H1 (cell line): ENCODE measurements at regions not wholly inside any gene's neighbourhood (a gene's known extent, or its start where the extent isn't known, plus 50 kb on each side); places are given as distances from the start of the nearest gene placed in this dataset.

Experiments
- HDAC6 ChIP-seq: IDR thresholded peaks from one replicate; pipeline ENCODE4 v1.7.1; 2012; ENCODE audit warnings: low read depth, mild to moderate bottlenecking, inconsistent platforms, low read length, moderate library complexity
- TAF1 ChIP-seq: IDR thresholded peaks from 2 replicates; pipeline ENCODE4 v1.6.1; 2011; ENCODE audit warnings: mild to moderate bottlenecking, low read depth, low read length
- YY1 ChIP-seq: IDR thresholded peaks from 2 replicates; pipeline ENCODE4 v1.6.1; 2011; ENCODE audit warnings: low read depth, mild to moderate bottlenecking, low read length
- TF ChIP-seq, protein P1 (sequence below), 3 experiments: IDR thresholded peaks; 1 replicate in 2 of 3; 2 replicates in 1 of 3; pipeline versions ENCODE4 v1.5.1 to v1.6.1; 2011; ENCODE audit warnings: low read length in 3 of 3, mild to moderate bottlenecking in 3 of 3, inconsistent platforms in 2 of 3, low read depth in 1 of 3, moderate library complexity in 1 of 3; ENCODE audit not compliant: insufficient read depth in 1 of 3; ENCODE audit errors: control extremely low read depth in 1 of 3

DNA sequence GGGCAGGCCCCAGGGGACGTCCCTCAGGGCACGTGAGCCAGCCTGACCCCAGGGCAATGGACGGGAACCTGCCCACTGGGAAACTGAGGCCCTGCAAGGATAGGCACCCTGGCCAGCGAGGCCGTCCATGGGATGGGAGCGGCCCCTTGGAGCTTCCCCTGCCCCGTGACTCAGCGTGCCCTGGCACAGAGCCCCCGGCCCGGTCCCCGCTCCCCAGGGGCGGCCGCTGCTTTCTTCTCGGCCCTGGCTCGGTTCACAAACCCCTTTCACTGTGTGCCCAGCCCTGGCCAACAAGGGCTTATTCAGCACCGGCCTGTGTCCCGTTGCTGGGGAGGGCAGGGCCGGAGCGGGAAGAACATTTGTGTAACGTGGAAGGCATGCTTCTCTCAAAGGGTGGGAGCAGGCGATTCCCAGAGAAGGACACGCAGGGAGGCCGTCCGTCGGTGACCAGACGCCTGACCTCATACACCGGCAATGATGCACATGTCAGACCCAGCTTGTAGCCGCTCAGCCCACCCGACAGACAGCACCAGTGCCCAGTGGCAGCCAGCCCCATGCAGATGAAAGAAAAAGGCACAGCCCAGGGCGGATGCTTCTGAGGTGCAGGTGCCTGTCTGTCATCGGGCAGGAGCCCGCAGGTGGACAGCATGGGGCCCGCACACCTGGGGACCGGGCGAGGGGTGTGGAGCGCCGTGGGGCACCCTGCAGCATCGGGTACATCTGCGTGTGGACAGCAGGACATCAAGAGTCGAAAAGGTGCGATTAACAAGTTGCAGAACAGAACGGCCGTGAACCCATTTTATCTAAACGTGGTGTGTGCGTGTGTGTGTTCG, 94.5 kb downstream of the PDGFA start:
- TF ChIP-seq TAF1 (no peak), HDAC6 (no peak), YY1 (no peak)
- TF ChIP-seq, protein P1, sequence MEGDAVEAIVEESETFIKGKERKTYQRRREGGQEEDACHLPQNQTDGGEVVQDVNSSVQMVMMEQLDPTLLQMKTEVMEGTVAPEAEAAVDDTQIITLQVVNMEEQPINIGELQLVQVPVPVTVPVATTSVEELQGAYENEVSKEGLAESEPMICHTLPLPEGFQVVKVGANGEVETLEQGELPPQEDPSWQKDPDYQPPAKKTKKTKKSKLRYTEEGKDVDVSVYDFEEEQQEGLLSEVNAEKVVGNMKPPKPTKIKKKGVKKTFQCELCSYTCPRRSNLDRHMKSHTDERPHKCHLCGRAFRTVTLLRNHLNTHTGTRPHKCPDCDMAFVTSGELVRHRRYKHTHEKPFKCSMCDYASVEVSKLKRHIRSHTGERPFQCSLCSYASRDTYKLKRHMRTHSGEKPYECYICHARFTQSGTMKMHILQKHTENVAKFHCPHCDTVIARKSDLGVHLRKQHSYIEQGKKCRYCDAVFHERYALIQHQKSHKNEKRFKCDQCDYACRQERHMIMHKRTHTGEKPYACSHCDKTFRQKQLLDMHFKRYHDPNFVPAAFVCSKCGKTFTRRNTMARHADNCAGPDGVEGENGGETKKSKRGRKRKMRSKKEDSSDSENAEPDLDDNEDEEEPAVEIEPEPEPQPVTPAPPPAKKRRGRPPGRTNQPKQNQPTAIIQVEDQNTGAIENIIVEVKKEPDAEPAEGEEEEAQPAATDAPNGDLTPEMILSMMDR (IDR thresholded peaks at IDR 0.05; ENCODE audit: control extremely low read depth in 1 of 3, insufficient read depth in 1 of 3, low read depth in 1 of 3, low read length in 3 of 3): no peak
